T-helper 1 cell treated with Interleukin-12 subunit alpha and Interleukin-12 subunit beta and Interleukin-4 antibody, amounts not matched to agents 30 ng/mL and 1 ng/mL, for 36 hours (primary cell): ENCODE measurements at regions not wholly inside any gene's neighbourhood (a gene's known extent, or its start where the extent isn't known, plus 50 kb on each side); places are given as distances from the start of the nearest gene placed in this dataset.

ENCODE experiments used
- intact Hi-C: fragments of 100-400 bp; cut with micrococcal nuclease; formaldehyde crosslinking; loops from one replicate; pipeline ENCODE4 v1.15.1; 2024

GRCh38 chr9:36521148-36521547 lies 51.5 kb upstream of the MELK start:
- intact Hi-C loops, result no loop called here

GRCh38 chr9:36517131-36517530 lies 55.6 kb upstream of the MELK start:
- intact Hi-C loops, result no loop called here

DNA sequence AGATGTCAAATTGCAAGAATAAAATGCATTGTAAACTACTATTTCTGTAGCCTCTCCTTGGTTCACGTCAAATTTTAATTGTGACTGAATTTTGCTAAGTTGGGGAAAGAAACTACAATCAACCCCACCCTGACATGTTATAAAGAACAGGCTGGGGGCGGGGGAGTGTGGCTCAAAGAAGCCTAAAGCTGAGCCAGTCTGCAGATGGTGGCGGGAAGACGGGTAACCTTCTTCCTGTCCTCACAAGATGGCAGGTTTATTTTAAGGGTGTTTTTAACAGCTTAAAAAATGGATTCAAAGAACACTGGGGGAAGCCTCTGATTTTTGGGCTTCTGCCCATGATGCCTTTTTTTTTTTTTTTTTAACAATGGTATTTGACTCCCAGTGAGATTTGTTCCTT lies 68.5 kb upstream of the MELK start:
- intact Hi-C loops, result no loop called here

DNA sequence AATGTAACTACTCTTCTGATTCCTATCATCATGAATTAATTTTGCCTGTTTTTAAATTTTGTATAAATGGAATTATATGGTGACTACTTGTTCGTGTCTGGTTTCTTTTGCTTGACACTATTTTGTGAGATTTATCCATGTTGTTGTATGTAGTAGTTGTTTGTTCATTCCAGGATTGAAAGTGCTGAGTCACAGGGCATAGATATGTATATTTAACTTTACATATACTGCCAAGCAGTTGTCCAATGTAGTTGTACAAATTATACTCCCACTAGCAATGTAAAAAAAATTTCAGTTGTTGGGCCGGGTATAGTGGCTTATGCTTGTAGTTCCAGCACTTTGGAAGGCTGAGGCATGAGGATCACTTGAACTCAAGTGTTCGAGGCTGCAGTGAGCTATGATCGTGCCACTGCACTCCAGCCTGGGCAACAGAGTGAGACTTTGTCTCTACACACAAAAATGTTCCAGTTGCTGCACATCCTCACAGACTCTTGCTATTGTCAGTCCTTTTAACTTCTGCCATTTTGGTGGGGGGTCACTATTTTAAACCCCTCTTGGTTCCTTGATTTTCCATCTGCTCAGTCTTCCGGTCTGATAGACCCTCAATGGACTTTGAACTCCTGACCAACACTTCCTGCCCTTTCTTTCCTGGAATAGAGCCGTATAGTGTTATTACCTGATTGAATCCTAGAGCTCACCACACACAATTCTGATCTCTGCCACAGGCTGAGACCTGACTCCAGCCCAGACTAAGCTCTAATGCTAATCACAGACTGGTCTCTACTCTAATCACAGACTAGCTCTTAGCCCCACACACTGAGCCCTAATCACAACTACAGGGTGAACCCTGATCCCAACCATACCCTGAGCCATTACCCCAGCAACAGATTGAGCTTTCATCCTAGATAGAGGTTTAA lies 69.3 kb upstream of the MELK start:
- intact Hi-C loops, result no loop called here

- intact Hi-C loops, result loop anchor here (1.0 kb wide), 1 partner anchor 8 kb away; no protein-coding TSS in a partner anchor
Observed at GRCh38 chr9:36501727-36502126, 71.0 kb upstream of the MELK start.

DNA sequence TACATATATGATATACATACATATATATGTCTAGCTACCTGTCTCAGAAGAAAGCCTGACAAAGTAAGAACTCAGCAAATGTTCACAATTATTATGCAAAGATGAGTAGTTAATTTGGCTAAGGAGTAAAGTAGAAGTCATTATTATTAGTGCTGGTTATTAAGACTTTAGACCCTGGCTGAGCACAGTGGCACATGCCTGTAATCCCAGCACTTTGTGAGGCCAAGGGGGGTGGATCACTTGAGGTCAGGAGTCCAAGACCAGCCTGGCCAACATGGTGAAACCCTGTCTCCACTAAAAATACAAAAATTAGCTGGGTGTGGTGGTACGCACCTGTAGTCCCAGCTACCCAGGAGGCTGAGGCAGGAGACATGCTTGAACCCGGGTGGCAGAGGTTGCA lies 71.8 kb upstream of the MELK start:
- intact Hi-C loops, result loop anchor here (1.0 kb wide), 1 partner anchor 8 kb away; no protein-coding TSS in a partner anchor

- intact Hi-C loops, result no loop called here
Observed at GRCh38 chr9:36499174-36499890, 73.4 kb upstream of the MELK start.

DNA sequence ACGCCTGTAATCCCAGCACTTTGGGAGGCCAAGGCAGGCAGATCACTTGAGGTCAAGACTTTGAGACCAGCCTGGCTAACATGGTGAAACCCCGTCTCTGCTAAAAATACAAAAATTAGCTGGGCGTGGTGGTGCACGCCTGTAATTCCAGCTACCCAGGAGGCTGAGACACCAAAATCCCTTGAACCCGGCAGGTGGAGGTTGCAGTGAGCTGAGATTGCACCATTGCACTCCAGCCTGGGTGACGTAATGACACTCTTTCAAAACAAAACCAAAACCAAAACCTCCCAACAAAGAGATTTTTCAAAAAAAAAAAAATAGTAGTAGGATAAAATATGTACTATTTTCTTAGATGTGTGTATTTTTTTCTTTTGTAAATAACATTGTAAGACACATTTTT lies 79.1 kb upstream of the MELK start:
- intact Hi-C loops, result loop anchor here (1.0 kb wide), 4 partner anchors 8 to 86 kb away; no protein-coding TSS in a partner anchor

- intact Hi-C loops, result loop anchor here (1.0 kb wide), 4 partner anchors 8 to 86 kb away; no protein-coding TSS in a partner anchor
Observed at GRCh38 chr9:36492865-36493264, 79.8 kb upstream of the MELK start.

DNA sequence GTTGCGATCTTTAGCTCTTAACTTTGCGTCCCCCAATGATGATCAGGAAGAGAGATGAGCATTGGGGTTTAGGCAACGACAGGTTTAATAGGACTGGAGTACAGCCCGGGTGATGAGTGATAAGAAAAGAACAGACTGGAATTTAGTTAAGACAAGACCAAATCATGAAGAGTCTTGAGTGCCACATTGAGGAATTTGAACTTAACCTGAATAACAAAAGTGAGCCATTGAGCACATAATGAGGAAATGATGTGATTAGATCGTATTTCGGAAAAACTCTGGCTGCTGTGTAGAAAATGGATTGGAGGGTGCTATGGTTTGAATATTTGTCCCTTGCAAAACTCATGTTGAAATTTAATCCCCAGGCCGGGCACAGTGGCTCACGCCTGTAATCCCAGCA lies 83.2 kb upstream of the MELK start:
- intact Hi-C loops, result loop anchor here (5.0 kb wide), 4 partner anchors 352 to 887 kb away; partner anchors contain the start of genes CREB3, GLIPR2, SPAG8 and TLN1

- intact Hi-C loops, result loop anchor here (1.0 to 5.0 kb wide), 8 partner anchors 17 to 997 kb away; partner anchors contain the start of genes CREB3, GLIPR2, POLR1E and SPAG8
Observed at GRCh38 chr9:36488389-36488756, 84.3 kb upstream of the MELK start.

GRCh38 chr9:36487482-36488388 lies 85.0 kb upstream of the MELK start:
- intact Hi-C loops, result loop anchor here (1.0 to 5.0 kb wide), 12 partner anchors 16 to 998 kb away; partner anchors contain the start of genes CLTA, CREB3, GLIPR2 and GNE

- intact Hi-C loops, result loop anchor here (1.0 to 5.0 kb wide), 10 partner anchors 29 to 885 kb away; partner anchors contain the start of genes CLTA, CREB3, GLIPR2 and GNE
Observed at GRCh38 chr9:36486933-36487481, 85.7 kb upstream of the MELK start.

DNA sequence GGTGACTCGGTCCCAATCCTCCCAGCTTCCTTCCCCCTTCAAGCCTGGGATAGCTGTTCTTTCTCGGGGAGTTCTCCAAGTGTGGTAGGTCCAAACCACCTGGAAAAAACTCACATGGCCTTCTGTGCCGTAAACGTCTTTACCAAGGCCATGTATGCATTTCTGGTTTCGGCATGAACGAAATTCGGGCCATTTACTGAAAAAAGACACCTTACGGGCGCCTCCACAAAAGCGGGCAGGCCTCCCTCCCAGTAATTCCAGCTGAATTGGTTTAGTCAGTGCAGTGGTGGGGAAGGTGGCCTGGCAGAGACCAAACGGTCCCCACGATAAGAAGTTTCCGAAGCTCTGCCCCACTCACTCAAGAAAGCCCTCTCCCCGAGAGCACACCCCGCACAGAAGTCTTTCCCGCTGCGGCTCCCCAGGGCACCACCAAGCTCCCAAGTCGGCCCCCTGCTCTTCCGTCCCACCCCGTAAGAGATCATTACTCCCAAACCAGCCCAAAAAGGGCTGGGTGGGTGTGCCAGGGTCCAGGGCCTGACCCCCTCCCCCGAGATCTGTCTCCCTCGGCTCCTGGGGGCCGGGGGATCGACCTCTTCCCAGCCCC lies 86.3 kb upstream of the MELK start:
- intact Hi-C loops, result loop anchor here (1.0 to 5.0 kb wide), 9 partner anchors 28 to 884 kb away; partner anchors contain the start of genes CLTA, CREB3, GLIPR2 and GNE

DNA sequence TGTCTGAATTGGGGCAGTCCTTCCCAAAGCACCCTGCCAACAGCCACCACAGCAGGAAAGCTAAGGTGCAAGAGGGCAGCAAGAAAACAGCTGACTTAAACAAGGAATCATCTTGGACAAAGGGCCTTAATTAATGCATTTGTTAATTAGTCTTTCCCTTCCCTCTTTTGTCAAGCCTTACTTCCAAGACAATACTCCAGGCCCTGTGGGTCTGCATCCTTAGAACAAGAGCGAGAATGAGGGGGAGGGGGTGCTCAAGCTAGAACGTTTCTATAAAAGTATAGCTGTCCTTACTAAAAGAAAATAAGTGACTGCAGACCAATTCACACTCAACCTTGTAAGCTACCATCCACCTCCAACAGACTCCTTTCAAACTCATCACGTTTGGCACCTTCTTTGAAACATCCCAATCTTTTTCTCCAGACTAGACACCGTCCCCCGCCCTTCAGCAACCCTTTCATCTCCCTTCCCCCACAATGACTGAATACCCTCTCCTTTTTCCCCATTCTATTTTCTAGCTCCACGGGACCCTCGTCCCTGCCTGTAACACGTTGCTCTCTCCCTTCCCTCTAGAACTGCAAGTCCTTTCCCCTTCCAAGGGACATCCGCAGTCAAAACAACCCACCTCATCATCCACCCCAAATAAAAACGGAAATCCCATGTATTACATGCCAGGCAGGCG lies 85.7 kb upstream of the RNF38 start:
- intact Hi-C loops, result loop anchor here (1.0 to 5.0 kb wide), 9 partner anchors 27 to 883 kb away; partner anchors contain the start of genes CLTA, CREB3, GLIPR2 and GNE

- intact Hi-C loops, result no loop called here
Observed at GRCh38 chr9:36484124-36484523, 84.1 kb upstream of the RNF38 start.

DNA sequence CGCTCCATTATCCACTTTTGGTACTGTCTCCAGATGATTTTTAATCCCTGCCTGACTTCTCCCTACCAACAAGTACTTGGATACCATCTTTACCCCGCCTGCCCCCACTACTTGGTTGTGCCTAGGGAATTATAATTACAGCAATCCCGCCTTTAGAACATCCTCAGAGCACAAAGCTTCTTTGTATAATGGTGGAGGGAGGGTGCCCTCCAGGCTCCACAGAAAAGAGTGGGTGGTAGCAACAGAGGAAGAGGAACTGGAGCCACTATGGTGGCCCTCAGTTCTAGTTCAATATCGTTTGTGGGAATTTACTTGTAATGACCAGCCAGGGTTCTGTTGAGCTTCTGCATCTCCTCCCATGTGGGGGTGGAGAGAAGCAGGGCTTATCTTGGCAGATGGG lies 79.0 kb upstream of the RNF38 start:
- intact Hi-C loops, result loop anchor here (10.0 kb wide), 1 partner anchor 986 kb away; the partner anchor contains the start of gene ZBTB5

DNA sequence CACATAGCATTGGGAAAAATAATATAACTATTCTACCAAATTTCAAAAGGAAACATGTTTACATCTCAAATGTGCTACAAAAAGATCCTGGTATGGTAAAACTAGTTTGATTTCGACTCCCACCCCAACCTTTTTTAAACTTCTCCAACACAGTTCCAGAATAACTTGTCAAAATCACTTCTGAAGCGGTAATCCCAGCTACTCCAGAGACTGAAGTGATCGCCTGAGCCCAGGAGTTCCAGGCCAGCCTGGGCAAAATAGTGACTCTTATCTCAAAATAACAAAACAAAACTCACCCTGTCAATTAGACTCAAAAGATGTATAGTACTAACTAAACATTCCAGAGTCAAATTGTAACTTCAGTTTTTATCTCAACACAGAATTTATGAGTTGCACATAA lies 71.3 kb upstream of the RNF38 start:
- intact Hi-C loops, result loop anchor here (1.0 to 10.0 kb wide), 5 partner anchors 13 to 993 kb away; partner anchors contain the start of genes RNF38 and ZBTB5
